T-cell (primary cell): ENCODE measurements at regions not wholly inside any gene's neighbourhood (a gene's known extent, or its start where the extent isn't known, plus 50 kb on each side); places are given as distances from the start of the nearest gene placed in this dataset.

Experiments
- ATAC-seq, 4 experiments: fragments of 200-7000 bp in 3 of 4; fragments of 150-1000 bp in 1 of 4; cut with Tn5 transposase; replicated peaks in 1 of 4; 1 replicate in 3 of 4; 2 replicates in 1 of 4; pipeline ENCODE4 v1.10.0; 2021; ENCODE audit warnings: moderate library complexity in 3 of 4, mild to moderate bottlenecking in 2 of 4, moderate number of reproducible peaks in 1 of 4
- CTCF ChIA-PET, 2 donors: fragments of 300-600 bp; sonication (Branson Sonifier 250); formaldehyde crosslinking; loops; one replicate each; lab custom pipeline; 2022; ENCODE audit warnings: antibody characterized with exemption in 2 of 2; lab: Charles Lee
- POLR2A ChIA-PET, 2 donors: fragments of 300-600 bp; sonication (Branson Sonifier 250); formaldehyde crosslinking; loops; one replicate each; lab custom pipeline; 2022; ENCODE audit warnings: antibody characterized with exemption in 2 of 2; lab: Charles Lee
- DNase-seq, 35 experiments: peaks; one replicate each; pipeline versions ENCODE4 v3.0.0 to v3.0.0-alpha.2; 2013 to 2023
- H3K27ac ChIP-seq: one replicate; pipeline ENCODE4 v1.5.1; 2013; ENCODE audit warnings: low read length
- H3K27me3 ChIP-seq, 2 experiments: replicated peaks in 1 of 2; 1 replicate in 1 of 2; 2 replicates in 1 of 2; pipeline versions ENCODE4 v1.6.1 to v1.7.0; 2013; ENCODE audit warnings: low read length in 1 of 2, mixed read lengths in 1 of 2; ENCODE audit not compliant: control insufficient read depth in 2 of 2, insufficient read depth in 2 of 2; ENCODE audit errors: extremely low read depth in 1 of 2
- H3K36me3 ChIP-seq, 2 donors: 1 replicate in 1 of 2; 2 replicates in 1 of 2; pipeline versions ENCODE4 v1.6.1 to v1.7.0; 2013; ENCODE audit warnings: low read length in 1 of 2; ENCODE audit not compliant: control insufficient read depth in 2 of 2, insufficient read depth in 1 of 2; ENCODE audit errors: extremely low read depth in 1 of 2
- H3K4me1 ChIP-seq, 2 experiments: 1 replicate in 1 of 2; 2 replicates in 1 of 2; pipeline versions ENCODE4 v1.6.1 to v1.7.0; 2013; ENCODE audit warnings: low read length in 2 of 2, mixed read lengths in 1 of 2; ENCODE audit not compliant: insufficient read depth in 2 of 2, control insufficient read depth in 1 of 2; ENCODE audit errors: extremely low read depth in 1 of 2
- H3K4me3 ChIP-seq, 2 donors: 1 replicate in 1 of 2; 2 replicates in 1 of 2; pipeline versions ENCODE4 v1.5.1 to v1.7.0; 2013; ENCODE audit warnings: mild to moderate bottlenecking in 2 of 2, low read length in 1 of 2, moderate library complexity in 1 of 2; ENCODE audit not compliant: control insufficient read depth in 1 of 2; ENCODE audit errors: extremely low read depth in 1 of 2
- H3K9me3 ChIP-seq: 2 replicates; pipeline ENCODE4 v1.7.0; 2013
- H3K27ac Mint-ChIP-seq, 2 donors: one replicate each; pipeline ENCODE4 v1.8.0; 2020 to 2021; ENCODE audit warnings: mild to moderate bottlenecking in 2 of 2, mixed read lengths in 2 of 2
- H3K27me3 Mint-ChIP-seq, 2 donors: one replicate each; pipeline ENCODE4 v1.8.0; 2021 to 2022; ENCODE audit warnings: mixed read lengths in 2 of 2
- H3K36me3 Mint-ChIP-seq: one replicate; pipeline ENCODE4 v1.8.0; 2021; ENCODE audit warnings: mixed read lengths
- H3K4me1 Mint-ChIP-seq, 3 donors: one replicate each; pipeline ENCODE4 v1.8.0; 2020 to 2022; ENCODE audit warnings: mixed read lengths in 3 of 3, mild to moderate bottlenecking in 1 of 3
- H3K4me3 Mint-ChIP-seq, 3 donors: one replicate each; pipeline ENCODE4 v1.8.0; 2020 to 2022; ENCODE audit warnings: mild to moderate bottlenecking in 3 of 3, mixed read lengths in 3 of 3, moderate library complexity in 3 of 3
- H3K9me3 Mint-ChIP-seq, 3 donors: one replicate each; pipeline ENCODE4 v1.8.0; 2020 to 2022; ENCODE audit warnings: mixed read lengths in 3 of 3
- WGBS: methylation state at CpG from one replicate; pipeline ENCODE4 v1.1.5; 2013; ENCODE audit warnings: missing lambda C conversion rate; ENCODE audit not compliant: insufficient coverage; 5-methylcytosine and 5-hydroxymethylcytosine counted together

- no peak for ATAC-seq
- Histone ChIP-seq H3K4me3 (no peak overlapping the region), H3K9me3 (no peaks in the 10 kb centered on the region), H3K36me3 (no peaks in the 10 kb centered on the region), H3K4me1 (no peaks in the 10 kb centered on the region), H3K27me3 (peaks cover 0 to 27% of the 10 kb centered on the region in 2 experiments), H3K27ac (no peak overlapping the region)
- no peaks in the 10 kb centered on the region for H3K36me3 Mint-ChIP-seq
- no peaks in the 10 kb centered on the region for H3K4me1 Mint-ChIP-seq
- POLR2A ChIA-PET: no interaction called here
- DNase-seq: no peak
- H3K4me3 Mint-ChIP-seq: no peak overlapping the region
- H3K9me3 Mint-ChIP-seq: no peaks in the 10 kb centered on the region
- no peak overlapping the region for H3K27ac Mint-ChIP-seq
- H3K27me3 Mint-ChIP-seq: peaks cover 22 to 40% of the 10 kb centered on the region in 2 donors
- CTCF ChIA-PET: no interaction called here
These were observed 82.3 kb downstream of the TRIM29 start for GRCh38 chr11:120055646-120056045.

DNA sequence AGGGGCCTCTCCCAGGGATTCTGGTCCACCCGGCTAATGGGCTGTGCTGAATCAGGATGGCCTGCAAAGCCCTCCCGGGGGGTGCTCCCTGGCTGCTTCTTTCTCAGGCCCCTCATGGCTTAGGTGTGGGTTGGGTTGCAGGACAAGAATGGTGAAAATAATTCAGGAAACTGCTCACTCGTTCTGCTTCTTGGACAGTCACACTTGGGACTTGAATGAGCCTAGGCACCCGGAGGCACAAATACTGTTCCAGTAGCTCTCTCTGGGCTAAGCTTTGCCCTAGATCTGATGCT, 83.2 kb downstream of the TRIM29 start:
- no peaks in the 10 kb centered on the region for H3K9me3 ChIP-seq
- ATAC-seq: no peak
- Mint-ChIP-seq H3K4me3 (no peak overlapping the region), H3K27ac (no peak overlapping the region), H3K36me3 (no peaks in the 10 kb centered on the region), H3K27me3 (peaks cover 21 to 46% of the 10 kb centered on the region in 2 donors), H3K9me3 (no peaks in the 10 kb centered on the region), H3K4me1 (no peaks in the 10 kb centered on the region)
- H3K4me1 ChIP-seq: no peaks in the 10 kb centered on the region
- H3K36me3 ChIP-seq: no peaks in the 10 kb centered on the region
- H3K4me3 ChIP-seq: no peak overlapping the region
- CTCF ChIA-PET: no interaction called here
- peaks cover 0 to 27% of the 10 kb centered on the region in 2 experiments for H3K27me3 ChIP-seq
- POLR2A ChIA-PET: no interaction called here
- no peak overlapping the region for H3K27ac ChIP-seq
- DNase-seq: no peak
- 87% methylated on average over 4 of the region's 4 CpGs for WGBS

GRCh38 chr11:120054016-120054752, 83.7 kb downstream of the TRIM29 start:
- H3K9me3 ChIP-seq: no peaks in the 10 kb centered on the region
- no peaks in the 10 kb centered on the region for H3K36me3 ChIP-seq
- H3K4me1 Mint-ChIP-seq: no peaks in the 10 kb centered on the region
- ChIA-PET CTCF (no interaction called here), POLR2A (no interaction called here)
- H3K4me3 ChIP-seq: no peak overlapping the region
- no peak for ATAC-seq
- WGBS: 63% methylated on average over 1 of the region's 3 CpGs
- H3K9me3 Mint-ChIP-seq: no peaks in the 10 kb centered on the region
- H3K27ac ChIP-seq: no peak overlapping the region
- H3K36me3 Mint-ChIP-seq: no peaks in the 10 kb centered on the region
- no peak for DNase-seq
- no peaks in the 10 kb centered on the region for H3K4me1 ChIP-seq
- no peak overlapping the region for H3K4me3 Mint-ChIP-seq
- peaks cover 0 to 27% of the 10 kb centered on the region in 2 experiments for H3K27me3 ChIP-seq
- peaks cover 21 to 46% of the 10 kb centered on the region in 2 donors for H3K27me3 Mint-ChIP-seq
- no peak overlapping the region for H3K27ac Mint-ChIP-seq

DNA sequence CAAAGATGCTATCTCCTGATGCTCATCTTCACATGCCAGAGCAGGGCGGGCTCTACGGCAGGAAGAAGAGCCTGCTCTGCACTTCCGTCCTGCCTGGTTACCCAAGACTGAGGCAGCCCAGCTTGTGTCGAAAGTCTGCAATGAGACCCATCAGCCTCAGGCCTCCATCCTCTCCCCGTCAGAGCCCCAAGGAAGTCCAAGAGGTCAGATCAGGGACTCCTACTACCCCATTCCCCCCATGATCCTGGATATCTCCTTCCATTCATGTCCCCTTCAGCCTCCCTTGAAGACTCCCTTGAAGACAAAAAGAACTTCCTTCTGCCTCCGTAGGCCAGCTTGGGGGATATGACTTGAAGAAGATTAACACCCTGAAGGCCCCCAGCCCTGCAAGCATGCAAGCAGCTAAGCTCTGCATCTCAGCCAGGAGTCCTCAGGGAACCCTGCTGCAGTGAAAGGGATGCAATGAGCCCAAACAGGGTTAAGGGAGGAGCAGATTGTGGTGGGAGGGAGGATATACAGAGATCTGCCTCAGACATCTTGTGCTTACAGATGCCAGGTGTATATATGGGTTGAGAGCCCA, 85.6 kb downstream of the TRIM29 start:
- H3K27ac Mint-ChIP-seq: no peak overlapping the region
- no peaks in the 10 kb centered on the region for H3K36me3 ChIP-seq
- H3K27ac ChIP-seq: no peak overlapping the region
- ATAC-seq: no peak
- peaks cover 15 to 37% of the 10 kb centered on the region in 2 donors for H3K27me3 Mint-ChIP-seq
- WGBS: 86% methylated on average over 5 of the region's 6 CpGs
- H3K27me3 ChIP-seq: peaks cover 0 to 17% of the 10 kb centered on the region in 2 experiments
- H3K9me3 ChIP-seq: no peaks in the 10 kb centered on the region
- H3K4me1 ChIP-seq: no peaks in the 10 kb centered on the region
- H3K9me3 Mint-ChIP-seq: peaks cover 0 to 8% (median 6%) of the 10 kb centered on the region in 3 donors
- no peak overlapping the region for H3K4me3 Mint-ChIP-seq
- no peak overlapping the region for H3K4me3 ChIP-seq
- DNase-seq: peak in 1 of 35 experiments; percentile 2
- H3K36me3 Mint-ChIP-seq: no peaks in the 10 kb centered on the region
- ChIA-PET CTCF (no interaction called here), POLR2A (no interaction called here)
- H3K4me1 Mint-ChIP-seq: no peaks in the 10 kb centered on the region

GRCh38 chr11:120044011-120044675, 93.8 kb downstream of the TRIM29 start:
- no peak for DNase-seq

DNA sequence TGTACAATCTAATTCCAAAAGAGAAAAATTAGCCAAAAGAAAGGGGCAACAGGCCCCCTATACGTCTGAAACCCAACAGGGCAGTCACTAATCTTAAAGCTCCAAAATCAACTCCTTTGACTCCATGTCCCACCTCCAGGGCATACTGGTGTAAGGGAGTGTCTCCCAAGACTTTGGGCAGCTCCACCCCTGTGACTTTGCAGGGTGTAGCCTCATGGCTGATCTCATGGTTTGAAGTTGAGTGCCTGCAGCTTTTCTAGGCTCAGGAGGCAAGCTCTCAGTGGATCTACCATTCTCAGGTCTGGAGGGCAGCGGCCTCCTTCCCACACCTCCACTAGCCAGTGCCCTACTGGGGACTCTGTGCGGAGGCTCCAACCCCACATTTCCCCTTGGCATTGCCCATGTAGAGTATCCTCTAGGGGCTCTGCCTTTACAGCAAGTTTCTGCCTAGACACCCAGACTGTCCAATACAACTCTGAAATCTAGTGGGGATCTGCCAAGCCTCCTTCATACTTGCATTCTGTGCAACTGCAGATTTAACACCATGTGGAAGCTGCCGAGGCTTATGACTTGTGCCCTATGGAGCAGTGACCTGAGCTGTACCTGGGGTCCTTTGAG, 94.5 kb downstream of the TRIM29 start:
- H3K9me3 ChIP-seq: no peaks in the 10 kb centered on the region
- Mint-ChIP-seq H3K27ac (no peak overlapping the region), H3K27me3 (peaks cover 29 to 32% of the 10 kb centered on the region in 2 donors), H3K9me3 (peaks cover 5 to 23% (median 20%) of the 10 kb centered on the region in 3 donors), H3K4me3 (no peak overlapping the region), H3K36me3 (no peaks in the 10 kb centered on the region), H3K4me1 (no peaks in the 10 kb centered on the region)
- ATAC-seq (no peak), DNase-seq (peak in 1 of 35 experiments; percentile 4)
- ChIA-PET POLR2A (no interaction called here), CTCF (no interaction called here)
- H3K4me1 ChIP-seq: no peaks in the 10 kb centered on the region
- peaks cover 0 to 15% of the 10 kb centered on the region in 2 experiments for H3K27me3 ChIP-seq
- H3K36me3 ChIP-seq: no peaks in the 10 kb centered on the region
- WGBS: 68% methylated on average over 3 of the region's 4 CpGs
- H3K27ac ChIP-seq: no peak overlapping the region
- H3K4me3 ChIP-seq: no peak overlapping the region

More at GRCh38 chr11:120044011-120044675, 93.8 kb downstream of the TRIM29 start:
- Histone ChIP-seq H3K36me3 (no peaks in the 10 kb centered on the region), H3K4me3 (no peak overlapping the region), H3K27ac (no peak overlapping the region), H3K4me1 (no peaks in the 10 kb centered on the region), H3K27me3 (peaks cover 0 to 15% of the 10 kb centered on the region in 2 experiments), H3K9me3 (no peaks in the 10 kb centered on the region)
- no CpG with 5 or more reads among the region's 1 CpG for WGBS
- Mint-ChIP-seq H3K9me3 (peaks cover 5 to 23% (median 20%) of the 10 kb centered on the region in 3 donors), H3K27me3 (peaks cover 24 to 27% of the 10 kb centered on the region in 2 donors), H3K36me3 (no peaks in the 10 kb centered on the region), H3K4me1 (no peaks in the 10 kb centered on the region), H3K4me3 (no peak overlapping the region), H3K27ac (no peak overlapping the region)
- POLR2A ChIA-PET: no interaction called here
- CTCF ChIA-PET: no interaction called here
- ATAC-seq: no peak
